Neural progenitor cell (in vitro differentiated cells): ENCODE measurements at regions not wholly inside any gene's neighbourhood (a gene's known extent, or its start where the extent isn't known, plus 50 kb on each side); places are given as distances from the start of the nearest gene placed in this dataset.
"Not testable (repeated sequence)": the region's sequence is repeated elsewhere in the genome, so short reads cannot be mapped to it uniquely, and the experiment has no call there.

Experiments
- DNase-seq: peaks from one replicate; pipeline ENCODE4 v3.0.0-alpha.2; 2016; ENCODE audit warnings: low spot score
- H2AFZ ChIP-seq: fragments of 200-600 bp; sonication (generic); replicated peaks from 2 replicates; pipeline ENCODE4 v1.6.1; 2016; ENCODE audit warnings: antibody characterized with exemption
- H3F3A ChIP-seq: fragments of 200-600 bp; sonication (generic); 2 replicates; pipeline ENCODE4 v1.6.1; 2016; ENCODE audit warnings: antibody characterized with exemption, low read depth
- H3K27ac ChIP-seq: fragments of 200-600 bp; sonication (generic); 2 replicates; pipeline ENCODE4 v1.5.1; 2016; ENCODE audit warnings: mild to moderate bottlenecking
- H3K27me3 ChIP-seq: fragments of 200-600 bp; sonication (generic); 2 replicates; pipeline ENCODE4 v1.6.1; 2016; ENCODE audit warnings: mild to moderate bottlenecking, moderate library complexity
- H3K36me3 ChIP-seq: fragments of 200-600 bp; sonication (generic); 2 replicates; pipeline ENCODE4 v1.5.1; 2016
- H3K4me1 ChIP-seq: fragments of 200-600 bp; sonication (generic); 2 replicates; pipeline ENCODE4 v1.6.1; 2016; ENCODE audit warnings: mixed run types
- H3K4me2 ChIP-seq: fragments of 200-600 bp; sonication (generic); 2 replicates; pipeline ENCODE4 v1.6.1; 2016
- H3K4me3 ChIP-seq: fragments of 200-600 bp; sonication (generic); 2 replicates; pipeline ENCODE4 v1.5.1; 2016
- H3K79me2 ChIP-seq: fragments of 200-600 bp; sonication (generic); 2 replicates; pipeline ENCODE4 v1.6.1; 2016; ENCODE audit warnings: low read depth
- H3K9ac ChIP-seq: fragments of 200-600 bp; sonication (generic); 2 replicates; pipeline ENCODE4 v1.6.1; 2016
- H3K9me3 ChIP-seq: fragments of 200-600 bp; sonication (generic); 2 replicates; pipeline ENCODE4 v1.5.1; 2016; ENCODE audit warnings: low read depth
- H4K20me1 ChIP-seq: fragments of 200-600 bp; sonication (generic); 2 replicates; pipeline ENCODE4 v1.6.1; 2016; ENCODE audit warnings: low read depth
- H3K27ac Mint-ChIP-seq: 3 replicates; pipeline ENCODE4 v1.8.0; 2021; ENCODE audit warnings: mixed read lengths
- H3K27me3 Mint-ChIP-seq: 2 replicates; pipeline ENCODE4 v1.8.0; 2022; ENCODE audit warnings: low read depth, mild to moderate bottlenecking, inconsistent platforms, moderate library complexity, mixed read lengths; ENCODE audit not compliant: insufficient read depth
- H3K36me3 Mint-ChIP-seq: 3 replicates; pipeline ENCODE4 v1.8.0; 2021; ENCODE audit warnings: mixed read lengths
- H3K4me1 Mint-ChIP-seq: 3 replicates; pipeline ENCODE4 v1.8.0; 2021; ENCODE audit warnings: mixed read lengths
- H3K4me3 Mint-ChIP-seq: 3 replicates; pipeline ENCODE4 v1.8.0; 2021; ENCODE audit warnings: mild to moderate bottlenecking, moderate library complexity, mixed read lengths
- H3K9me3 Mint-ChIP-seq: 3 replicates; pipeline ENCODE4 v1.8.0; 2020; ENCODE audit warnings: mixed read lengths
- CTCF ChIP-seq: fragments of 200-600 bp; sonication (generic); IDR thresholded peaks from 2 replicates; pipeline ENCODE4 v1.5.1; 2017; ENCODE audit warnings: antibody characterized with exemption, mild to moderate bottlenecking
- EZH2 ChIP-seq: fragments of 200-600 bp; sonication (generic); IDR thresholded peaks from 2 replicates; pipeline ENCODE4 v1.6.1; 2017; ENCODE audit warnings: antibody characterized with exemption, mild to moderate bottlenecking, moderate library complexity
- EZH2phosphoT487 ChIP-seq: fragments of 200-600 bp; sonication (generic); IDR thresholded peaks from 2 replicates; pipeline ENCODE4 v1.6.1; 2017; ENCODE audit warnings: antibody characterized with exemption

GRCh38 chr2:230627806-230628724 is 84.6 kb upstream of the CAB39 start:
- H4K20me1 ChIP-seq: no peaks in the 10 kb centered on the region
- no peak overlapping the region for H3K4me2 ChIP-seq

GRCh38 chr2:230631470-230631869 is 81.2 kb upstream of the CAB39 start:
- no peak overlapping the region for H3K9ac ChIP-seq
- peaks cover 6% of the 10 kb centered on the region for H3K4me1 Mint-ChIP-seq
- no peak overlapping the region for H2AFZ ChIP-seq
- H4K20me1 ChIP-seq: no peaks in the 10 kb centered on the region
- TF ChIP-seq EZH2: no peak
- no peak for TF ChIP-seq EZH2phosphoT487
- TF ChIP-seq CTCF: no peak
- H3K4me2 ChIP-seq: no peak overlapping the region
- H3K27ac Mint-ChIP-seq: no peak overlapping the region
- H3K27ac ChIP-seq: no peak overlapping the region
- H3K9me3 Mint-ChIP-seq: no peaks in the 10 kb centered on the region
- no peaks in the 10 kb centered on the region for H3K9me3 ChIP-seq
- H3F3A ChIP-seq: no peaks in the 10 kb centered on the region
- no peaks in the 10 kb centered on the region for H3K36me3 Mint-ChIP-seq
- no peaks in the 10 kb centered on the region for H3K27me3 ChIP-seq
- no peaks in the 10 kb centered on the region for H3K36me3 ChIP-seq
- H3K79me2 ChIP-seq: no peaks in the 10 kb centered on the region
- H3K4me3 Mint-ChIP-seq: no peak overlapping the region
- H3K4me3 ChIP-seq: no peak overlapping the region
- no peak for DNase-seq
- peaks cover 4% of the 10 kb centered on the region for H3K27me3 Mint-ChIP-seq
- no peaks in the 10 kb centered on the region for H3K4me1 ChIP-seq

More at GRCh38 chr2:230627806-230628724, 84.6 kb upstream of the CAB39 start:
- H3K27me3 Mint-ChIP-seq: peaks cover 4% of the 10 kb centered on the region
- peak overlapping the region; percentile 1 for H3K27ac Mint-ChIP-seq
- Histone ChIP-seq H3F3A (no peaks in the 10 kb centered on the region), H3K27ac (no peak overlapping the region), H3K9ac (no peak overlapping the region), H3K27me3 (no peaks in the 10 kb centered on the region), H3K9me3 (no peaks in the 10 kb centered on the region), H3K4me3 (no peak overlapping the region), H3K79me2 (no peaks in the 10 kb centered on the region), H3K4me1 (no peaks in the 10 kb centered on the region), H3K36me3 (no peaks in the 10 kb centered on the region), H2AFZ (no peak overlapping the region)
- H3K4me3 Mint-ChIP-seq: no peak overlapping the region
- no peak for DNase-seq
- peaks cover 10% of the 10 kb centered on the region for H3K9me3 Mint-ChIP-seq
- TF ChIP-seq EZH2phosphoT487 (no peak), CTCF (no peak), EZH2 (no peak)
- H3K36me3 Mint-ChIP-seq: no peaks in the 10 kb centered on the region
- H3K4me1 Mint-ChIP-seq: peaks cover 6% of the 10 kb centered on the region

- Histone ChIP-seq H3K9me3 (no peaks in the 10 kb centered on the region), H4K20me1 (no peaks in the 10 kb centered on the region), H3K79me2 (no peaks in the 10 kb centered on the region), H3K9ac (no peak overlapping the region), H2AFZ (no peak overlapping the region), H3K36me3 (no peaks in the 10 kb centered on the region), H3K27me3 (no peaks in the 10 kb centered on the region), H3F3A (no peaks in the 10 kb centered on the region), H3K27ac (no peak overlapping the region), H3K4me1 (no peaks in the 10 kb centered on the region), H3K4me2 (no peak overlapping the region), H3K4me3 (no peak overlapping the region)
- peaks cover 4% of the 10 kb centered on the region for H3K27me3 Mint-ChIP-seq
- no peaks in the 10 kb centered on the region for H3K4me1 Mint-ChIP-seq
- TF ChIP-seq EZH2 (no peak), CTCF (no peak), EZH2phosphoT487 (no peak)
- H3K36me3 Mint-ChIP-seq: no peaks in the 10 kb centered on the region
- H3K9me3 Mint-ChIP-seq: no peaks in the 10 kb centered on the region
- DNase-seq: no peak
- no peak overlapping the region for H3K27ac Mint-ChIP-seq
- H3K4me3 Mint-ChIP-seq: no peak overlapping the region
Measured at GRCh38 chr2:230634146-230634545, 78.5 kb upstream of the CAB39 start.

GRCh38 chr2:230634721-230635313 is 77.8 kb upstream of the CAB39 start:
- H3K9ac ChIP-seq, H3K27ac ChIP-seq, H3K27ac Mint-ChIP-seq, H4K20me1 ChIP-seq, H3K4me2 ChIP-seq, H3K4me3 Mint-ChIP-seq, H3K36me3 ChIP-seq, H3K4me1 ChIP-seq, DNase-seq, H3K4me1 Mint-ChIP-seq, H3K36me3 Mint-ChIP-seq, H2AFZ ChIP-seq, H3K9me3 Mint-ChIP-seq, H3K27me3 ChIP-seq, H3K4me3 ChIP-seq, H3K79me2 ChIP-seq, H3K27me3 Mint-ChIP-seq, H3K9me3 ChIP-seq, H3F3A ChIP-seq: not testable (repeated sequence)
